ENCODE measurements at regions not wholly inside any gene's neighbourhood (a gene's known extent, or its start where the extent isn't known, plus 50 kb on each side); places are given as distances from the start of the nearest gene placed in this dataset.

DNA sequence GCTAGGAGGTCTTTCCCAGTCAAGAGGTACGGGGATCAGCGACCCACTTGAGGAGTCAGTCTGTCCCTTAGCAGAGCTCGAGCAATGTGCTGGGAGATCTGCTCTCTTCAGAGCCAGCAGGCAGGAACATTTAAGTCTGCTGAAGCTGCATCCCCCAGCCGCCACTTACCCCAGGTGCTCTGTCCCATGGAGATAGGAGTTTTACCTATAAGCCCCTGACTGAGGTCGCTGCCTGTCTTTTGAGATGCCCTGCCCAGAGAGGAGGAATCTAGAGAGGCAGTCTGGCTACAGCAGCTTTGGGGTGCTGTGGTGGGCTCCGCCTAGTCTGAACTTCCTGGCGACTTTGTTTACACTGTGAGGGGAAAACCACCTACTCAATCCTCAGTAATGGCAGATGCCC lies 874.9 kb upstream of the FLRT2 start:
- no peak for TF ChIP-seq SIN3A (IDR thresholded peaks at IDR 0.05; ENCODE audit: borderline replicate concordance, insufficient read depth, low read length)
- no peak for TF ChIP-seq POLR2AphosphoS5 (IDR thresholded peaks at IDR 0.05; ENCODE audit: low read depth, low read length)
- no peak for TF ChIP-seq FOXP2 (optimal IDR thresholded peaks at IDR 0.05; ENCODE audit: borderline replicate concordance, extremely low read depth, extremely low read length, insufficient read depth)
- TF ChIP-seq, protein P1, sequence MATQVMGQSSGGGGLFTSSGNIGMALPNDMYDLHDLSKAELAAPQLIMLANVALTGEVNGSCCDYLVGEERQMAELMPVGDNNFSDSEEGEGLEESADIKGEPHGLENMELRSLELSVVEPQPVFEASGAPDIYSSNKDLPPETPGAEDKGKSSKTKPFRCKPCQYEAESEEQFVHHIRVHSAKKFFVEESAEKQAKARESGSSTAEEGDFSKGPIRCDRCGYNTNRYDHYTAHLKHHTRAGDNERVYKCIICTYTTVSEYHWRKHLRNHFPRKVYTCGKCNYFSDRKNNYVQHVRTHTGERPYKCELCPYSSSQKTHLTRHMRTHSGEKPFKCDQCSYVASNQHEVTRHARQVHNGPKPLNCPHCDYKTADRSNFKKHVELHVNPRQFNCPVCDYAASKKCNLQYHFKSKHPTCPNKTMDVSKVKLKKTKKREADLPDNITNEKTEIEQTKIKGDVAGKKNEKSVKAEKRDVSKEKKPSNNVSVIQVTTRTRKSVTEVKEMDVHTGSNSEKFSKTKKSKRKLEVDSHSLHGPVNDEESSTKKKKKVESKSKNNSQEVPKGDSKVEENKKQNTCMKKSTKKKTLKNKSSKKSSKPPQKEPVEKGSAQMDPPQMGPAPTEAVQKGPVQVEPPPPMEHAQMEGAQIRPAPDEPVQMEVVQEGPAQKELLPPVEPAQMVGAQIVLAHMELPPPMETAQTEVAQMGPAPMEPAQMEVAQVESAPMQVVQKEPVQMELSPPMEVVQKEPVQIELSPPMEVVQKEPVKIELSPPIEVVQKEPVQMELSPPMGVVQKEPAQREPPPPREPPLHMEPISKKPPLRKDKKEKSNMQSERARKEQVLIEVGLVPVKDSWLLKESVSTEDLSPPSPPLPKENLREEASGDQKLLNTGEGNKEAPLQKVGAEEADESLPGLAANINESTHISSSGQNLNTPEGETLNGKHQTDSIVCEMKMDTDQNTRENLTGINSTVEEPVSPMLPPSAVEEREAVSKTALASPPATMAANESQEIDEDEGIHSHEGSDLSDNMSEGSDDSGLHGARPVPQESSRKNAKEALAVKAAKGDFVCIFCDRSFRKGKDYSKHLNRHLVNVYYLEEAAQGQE (IDR thresholded peaks at IDR 0.05; ENCODE audit: insufficient read depth in 1 of 2, low read depth in 2 of 2, low read length in 2 of 2) = no peak
